ENCODE measurements at regions not wholly inside any gene's neighbourhood (a gene's known extent, or its start where the extent isn't known, plus 50 kb on each side); places are given as distances from the start of the nearest gene placed in this dataset.
"Not testable (repeated sequence)": the region's sequence is repeated elsewhere in the genome, so short reads cannot be mapped to it uniquely, and the experiment has no call there.

GRCh38 chr21:19350286-19350685 lies 946.7 kb upstream of the TMPRSS15 start:
- no peak for DNase-seq (ENCODE audit: low read depth, low spot score)

DNA sequence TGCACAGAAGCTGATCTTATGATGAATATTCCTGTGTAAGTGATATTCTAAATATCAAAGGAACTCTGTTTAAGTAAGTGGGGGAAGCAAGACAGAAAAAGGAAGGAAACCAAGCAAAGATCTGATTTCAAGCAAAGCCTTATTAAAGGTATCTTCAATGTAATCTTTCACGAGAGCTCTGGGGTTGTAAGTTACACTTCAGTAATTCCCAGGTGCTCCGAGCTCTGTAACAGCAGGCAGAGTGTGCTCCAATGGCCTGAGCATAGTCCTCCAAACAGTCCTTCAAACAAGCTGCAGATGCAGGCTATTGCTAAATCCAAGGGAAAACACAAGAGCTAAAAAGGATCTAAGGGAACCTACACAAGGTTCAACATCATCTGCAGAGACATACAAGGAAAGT lies 949.7 kb upstream of the TMPRSS15 start:
- no peak for DNase-seq (ENCODE audit: low read depth, low spot score)

- no peak for DNase-seq (ENCODE audit: low read depth, low spot score)
Measured at GRCh38 chr21:19368944-19369343, 965.4 kb upstream of the TMPRSS15 start.

GRCh38 chr21:19392390-19392789 lies 988.8 kb upstream of the TMPRSS15 start:
- no peak for DNase-seq (ENCODE audit: low read depth, low spot score)

DNA sequence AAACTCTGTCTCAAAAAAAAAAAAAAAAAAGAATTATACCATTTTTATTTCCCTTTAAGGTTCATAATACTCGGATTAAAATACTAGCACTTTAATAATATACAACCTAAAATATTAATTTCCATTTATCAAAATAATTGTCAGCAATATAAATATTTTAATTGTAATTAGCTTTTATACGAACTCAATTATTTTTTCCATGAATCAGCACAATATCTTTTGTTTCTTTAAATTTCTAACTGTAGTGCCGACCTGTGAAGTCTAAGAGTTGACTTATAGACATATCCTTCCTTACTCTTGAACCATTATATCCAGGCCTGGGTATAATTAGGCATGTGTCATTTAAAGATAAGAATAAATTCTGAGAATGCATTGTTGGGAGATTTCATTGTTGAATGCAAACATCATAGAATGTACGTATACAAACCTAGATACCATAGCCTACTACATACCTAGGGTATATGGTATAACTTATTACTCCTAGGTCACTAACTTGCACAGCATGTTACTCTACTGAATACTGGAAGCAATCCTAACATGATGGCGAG lies 996.7 kb upstream of the TMPRSS15 start:
- DNase-seq (ENCODE audit: low read depth, low spot score): no peak

GRCh38 chr21:19402870-19403269 lies 999.3 kb upstream of the TMPRSS15 start:
- no peak for DNase-seq (ENCODE audit: low read depth, low spot score)

DNA sequence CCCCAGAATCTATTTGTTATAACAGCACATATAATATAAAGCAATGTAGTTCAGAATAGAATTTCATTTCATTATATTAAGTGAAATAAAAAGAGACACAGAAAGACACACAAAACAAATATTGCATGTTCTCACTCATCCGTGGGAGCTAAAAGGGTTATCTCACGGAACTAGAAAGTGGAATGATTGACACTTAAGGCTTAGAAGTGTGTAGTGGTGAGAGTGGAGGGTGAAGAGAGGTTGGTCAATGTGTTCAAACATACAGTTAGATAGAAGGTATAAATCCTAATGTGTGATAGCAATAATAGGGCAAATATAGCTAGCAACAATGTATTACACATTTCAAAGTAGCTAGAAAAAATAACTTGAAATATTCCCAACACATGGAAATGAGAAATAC lies 1001.7 kb upstream of the TMPRSS15 start:
- DNase-seq (ENCODE audit: low read depth, low spot score): no peak

- DNase-seq (ENCODE audit: low read depth, low spot score): no peak
Measured at GRCh38 chr21:19420565-19420964, 1017.0 kb upstream of the TMPRSS15 start.

GRCh38 chr21:19433623-19434022 lies 1030.0 kb upstream of the TMPRSS15 start:
- no peak for DNase-seq (ENCODE audit: low read depth, low spot score)

DNA sequence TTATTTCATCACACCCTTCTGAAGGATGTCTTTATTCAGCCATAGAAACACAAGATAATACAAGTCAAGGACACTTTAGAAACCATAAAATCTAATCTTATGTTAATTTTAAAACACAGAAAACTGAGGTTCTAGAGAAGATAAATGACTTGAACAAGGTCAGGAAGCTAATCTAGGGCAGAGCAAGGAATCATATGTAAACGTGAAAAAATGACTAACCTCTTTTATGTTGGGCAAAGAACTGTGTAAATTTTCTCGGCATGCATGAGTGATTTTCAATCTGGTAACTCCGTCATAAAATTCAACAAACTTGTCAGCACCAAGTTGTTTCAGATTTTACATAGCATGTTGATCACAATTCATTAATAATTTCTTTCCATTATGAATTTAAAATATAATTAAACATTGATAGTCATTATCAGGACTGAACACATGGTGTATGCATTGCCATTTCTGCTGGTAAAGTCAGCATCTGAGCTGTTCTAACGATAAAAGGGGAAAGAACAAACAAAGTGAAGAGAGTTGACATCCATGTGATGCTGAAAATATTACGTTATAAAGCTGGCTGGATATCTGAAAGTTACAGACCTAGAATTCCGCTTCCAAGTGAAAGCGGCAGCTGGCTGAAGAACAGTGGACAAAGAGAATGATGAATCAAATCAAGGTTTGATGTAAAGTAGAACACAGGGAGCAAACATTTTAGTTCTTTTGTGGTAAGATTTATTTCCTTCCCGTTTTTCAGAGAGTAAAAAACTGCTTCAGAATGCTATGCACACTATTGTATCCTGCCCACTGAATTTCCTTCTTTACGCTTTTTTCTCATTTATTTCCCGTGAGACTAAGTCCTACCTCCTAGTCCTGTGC lies 1037.4 kb upstream of the TMPRSS15 start:
- no peak for DNase-seq (ENCODE audit: low read depth, low spot score)

- no peak for DNase-seq (ENCODE audit: low read depth, low spot score)
Measured at GRCh38 chr21:19458295-19458694, 1054.7 kb upstream of the TMPRSS15 start.

DNA sequence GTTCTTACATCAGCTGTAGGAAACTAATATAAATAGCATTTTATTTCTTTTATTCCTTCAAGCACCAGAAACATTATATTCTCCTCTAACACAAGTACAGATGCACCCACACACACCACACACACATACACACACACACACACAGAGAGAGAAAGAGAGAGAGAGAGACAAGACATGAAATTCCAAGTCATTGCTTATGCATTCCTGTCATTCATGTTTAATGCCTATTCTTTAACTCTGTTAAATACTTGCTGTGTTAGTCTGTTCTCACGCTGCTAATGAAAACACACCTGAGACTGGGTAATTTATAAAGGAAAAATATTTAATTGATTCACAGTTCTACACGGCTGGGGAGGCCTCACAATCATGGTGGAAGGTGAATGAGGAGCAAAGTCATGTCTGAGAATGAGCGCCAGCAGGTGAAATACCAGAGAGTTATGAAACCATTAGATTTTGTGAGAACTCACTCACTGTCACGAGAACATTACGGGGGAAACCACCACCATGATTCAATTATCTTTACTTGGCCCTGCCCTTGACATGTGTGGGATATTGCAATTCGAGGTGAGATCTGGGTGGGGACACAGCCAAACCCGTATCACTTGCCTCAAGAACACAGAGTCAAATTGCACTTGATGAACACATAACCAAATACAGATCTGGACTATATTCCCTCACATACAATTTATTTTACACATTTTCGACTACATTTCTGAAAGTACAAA lies 1058.1 kb upstream of the TMPRSS15 start:
- no peak for DNase-seq (ENCODE audit: low read depth, low spot score)

GRCh38 chr21:19463966-19464365 lies 1060.4 kb upstream of the TMPRSS15 start:
- DNase-seq (ENCODE audit: low read depth, low spot score): no peak

DNA sequence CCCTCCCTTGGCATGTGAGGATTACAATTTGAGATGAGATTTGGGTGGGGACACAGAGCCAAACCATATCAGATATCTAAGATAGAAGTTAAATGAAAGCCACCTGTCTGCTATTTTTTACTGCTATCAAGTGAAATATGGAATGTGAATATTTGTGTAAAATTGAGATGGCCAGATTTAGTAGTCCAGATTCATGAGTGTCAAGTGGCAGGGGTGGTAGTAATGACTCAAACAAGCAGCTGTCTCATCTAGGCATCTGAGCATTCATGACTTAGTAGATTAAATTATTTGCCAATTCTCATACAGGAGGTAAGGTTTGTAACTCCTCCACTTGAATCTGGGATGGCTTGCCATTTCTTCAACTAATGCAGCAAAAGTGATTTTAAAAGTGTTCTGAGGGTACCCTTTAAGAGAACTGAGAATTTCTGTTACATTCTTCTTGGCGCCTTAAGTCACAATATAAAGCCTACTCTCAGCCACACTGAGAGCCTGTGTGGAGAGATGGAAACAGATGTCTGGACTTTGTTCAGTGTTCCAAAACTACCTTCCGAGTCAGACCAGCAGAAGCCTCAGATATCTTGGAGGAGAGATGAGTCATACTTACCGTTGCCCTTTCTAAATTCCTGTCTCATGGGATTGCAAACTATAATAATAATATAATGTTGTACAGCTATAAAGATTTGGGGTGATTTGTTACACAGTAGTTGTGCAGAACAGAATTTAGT lies 1065.6 kb upstream of the TMPRSS15 start:
- no peak for DNase-seq (ENCODE audit: low read depth, low spot score)

- no peak for DNase-seq (ENCODE audit: low read depth, low spot score)
Measured at GRCh38 chr21:19475525-19475924, 1071.9 kb upstream of the TMPRSS15 start.

GRCh38 chr21:19489930-19490329 lies 1086.3 kb upstream of the TMPRSS15 start:
- DNase-seq (ENCODE audit: low read depth, low spot score): no peak

GRCh38 chr21:19490481-19490880 lies 1086.9 kb upstream of the TMPRSS15 start:
- no peak for DNase-seq (ENCODE audit: low read depth, low spot score)

GRCh38 chr21:19493437-19494241 lies 1090.1 kb upstream of the TMPRSS15 start:
- not testable (repeated sequence) for DNase-seq (ENCODE audit: low read depth, low spot score)

- no peak for DNase-seq (ENCODE audit: low read depth, low spot score)
Measured at GRCh38 chr21:19501115-19501514, 1097.5 kb upstream of the TMPRSS15 start.

GRCh38 chr21:19507682-19508260 lies 1104.2 kb upstream of the TMPRSS15 start:
- no peak for DNase-seq (ENCODE audit: low read depth, low spot score)

- DNase-seq (ENCODE audit: low read depth, low spot score): no peak
Measured at GRCh38 chr21:19508442-19508841, 1104.9 kb upstream of the TMPRSS15 start.
